GM18505 (cell line): ENCODE measurements at regions not wholly inside any gene's neighbourhood (a gene's known extent, or its start where the extent isn't known, plus 50 kb on each side); places are given as distances from the start of the nearest gene placed in this dataset.

ENCODE experiments used
- ATAC-seq: cut with Tn5 transposase; IDR thresholded peaks from one replicate; pipeline ENCODE4 v1.9.1; 2021; ENCODE audit not compliant: unreplicated experiment
- POLR2A ChIP-seq: IDR thresholded peaks from 4 replicates; pipeline ENCODE4 v1.6.1; 2011; ENCODE audit warnings: borderline replicate concordance; ENCODE audit not compliant: insufficient read depth, insufficient read length; ENCODE audit errors: extremely low read depth

- TF ChIP-seq POLR2A = no peak
- no peak for ATAC-seq
Measured at GRCh38 chr6:104630955-104631354, 228.8 kb downstream of the HACE1 start.

GRCh38 chr6:104630522-104630921 is 229.2 kb downstream of the HACE1 start:
- no peak for TF ChIP-seq POLR2A
- ATAC-seq = no peak

GRCh38 chr6:104629826-104630225 is 229.9 kb downstream of the HACE1 start:
- no peak for TF ChIP-seq POLR2A
- ATAC-seq = no peak

DNA sequence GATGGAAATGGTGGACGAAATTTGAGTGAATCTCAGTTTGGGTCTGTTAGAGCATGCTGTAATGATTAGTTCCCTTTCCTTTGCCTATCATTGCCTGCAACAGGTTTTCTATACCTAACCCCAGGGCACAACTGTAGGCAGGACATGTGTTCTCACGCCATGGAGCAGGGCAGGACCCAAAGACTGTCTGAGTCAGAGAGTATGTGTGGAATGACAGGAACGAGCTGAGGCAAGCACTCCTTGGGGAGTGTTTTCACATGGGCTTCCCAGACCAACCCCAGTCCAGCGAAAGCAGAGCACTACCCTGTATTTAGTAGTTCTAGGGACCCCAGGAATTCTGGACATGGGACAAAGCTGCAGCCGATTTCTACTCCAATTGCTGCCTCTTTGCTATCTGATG is 234.2 kb downstream of the HACE1 start:
- TF ChIP-seq POLR2A = no peak
- no peak for ATAC-seq

- no peak for ATAC-seq
- no peak for TF ChIP-seq POLR2A
Measured at GRCh38 chr6:104623052-104623690, 236.5 kb downstream of the HACE1 start.

- no peak for ATAC-seq
- TF ChIP-seq POLR2A = no peak
Measured at GRCh38 chr6:104621396-104621795, 238.3 kb downstream of the HACE1 start.

DNA sequence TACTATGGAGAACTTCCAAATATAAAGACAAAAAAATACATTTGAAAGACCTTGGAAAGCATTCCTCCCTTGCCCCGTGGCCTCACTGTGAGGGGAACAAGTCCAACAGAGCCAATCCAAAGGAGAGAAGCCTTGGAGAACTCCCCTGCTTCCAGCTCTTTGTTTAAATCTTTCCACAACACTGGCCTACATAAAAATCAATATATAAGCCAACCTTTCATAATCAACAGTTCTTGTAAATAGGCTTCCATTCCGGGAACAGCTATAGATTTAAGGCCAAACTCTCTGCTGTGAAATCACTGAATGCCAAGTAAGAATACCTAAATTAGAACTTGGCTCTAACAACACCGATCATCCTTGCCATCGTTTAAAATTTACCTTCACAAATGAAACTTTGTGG is 242.1 kb downstream of the HACE1 start:
- ATAC-seq = no peak
- TF ChIP-seq POLR2A = no peak

GRCh38 chr6:104614394-104614793 is 245.3 kb downstream of the HACE1 start:
- TF ChIP-seq POLR2A = no peak
- no peak for ATAC-seq

- TF ChIP-seq POLR2A = no peak
- ATAC-seq = no peak
Measured at GRCh38 chr6:104613416-104614001, 246.2 kb downstream of the HACE1 start.

GRCh38 chr6:104612541-104612940 is 247.2 kb downstream of the HACE1 start:
- TF ChIP-seq POLR2A = no peak
- no peak for ATAC-seq

- ATAC-seq = no peak
Measured at GRCh38 chr6:104608101-104608500, 251.6 kb downstream of the HACE1 start.

GRCh38 chr6:104607501-104607900 is 252.2 kb downstream of the HACE1 start:
- no peak for ATAC-seq
- no peak for TF ChIP-seq POLR2A

More at GRCh38 chr6:104608101-104608500, 251.6 kb downstream of the HACE1 start:
- no peak for TF ChIP-seq POLR2A

DNA sequence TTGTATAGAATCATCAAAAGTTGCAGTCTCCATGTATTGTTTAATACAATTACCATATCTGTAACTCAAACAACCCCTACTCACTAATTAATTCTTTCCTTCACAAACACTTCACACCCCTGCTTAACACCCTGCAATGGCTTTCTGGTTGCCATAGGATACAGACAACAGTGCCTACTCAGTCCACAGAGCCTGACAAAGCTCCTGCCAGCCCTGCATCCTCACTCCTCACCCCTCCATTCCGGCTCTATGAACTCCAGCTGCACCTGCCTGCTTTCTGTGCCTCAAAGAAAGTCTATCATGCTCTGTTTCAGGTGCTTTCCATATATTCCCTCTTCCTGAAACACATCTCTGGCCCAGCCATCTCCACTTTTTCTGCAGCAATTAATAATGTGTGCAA is 253.4 kb downstream of the HACE1 start:
- no peak for TF ChIP-seq POLR2A
- no peak for ATAC-seq

DNA sequence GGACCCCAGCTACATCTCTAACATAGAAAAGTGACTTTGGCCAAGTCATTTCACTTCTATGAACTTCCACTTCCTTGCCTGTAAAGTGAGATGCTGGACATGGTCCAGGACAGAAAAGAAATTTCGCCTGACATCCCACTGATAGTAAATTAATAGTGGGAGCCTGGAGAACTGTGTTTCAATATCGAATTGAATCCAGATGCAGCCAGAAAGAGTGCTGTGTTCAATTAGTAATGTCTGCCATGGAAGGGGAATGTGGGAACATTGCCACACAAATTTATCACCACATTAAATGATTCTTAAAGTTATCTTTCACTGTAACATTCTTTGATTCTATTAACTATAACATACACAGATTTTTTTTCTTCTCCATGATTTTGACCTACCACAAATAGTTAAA is 255.0 kb downstream of the HACE1 start:
- TF ChIP-seq POLR2A = no peak
- ATAC-seq = no peak
